GM10248 (cell line): ENCODE measurements at regions not wholly inside any gene's neighbourhood (a gene's known extent, or its start where the extent isn't known, plus 50 kb on each side); places are given as distances from the start of the nearest gene placed in this dataset.

Experiments used
- CTCF ChIA-PET: fragments of 300-600 bp; sonication (Branson Sonifier 250); formaldehyde crosslinking; extraction: SDS; loops from one replicate; lab custom pipeline; 2021; ENCODE audit warnings: antibody characterized with exemption; lab: Yijun Ruan, JAX
- POLR2A ChIA-PET: fragments of 350-650 bp; sonication (Branson Sonifier 250); formaldehyde crosslinking; extraction: SDS; loops from one replicate; lab custom pipeline; 2020; ENCODE audit warnings: antibody characterized with exemption; lab: Yijun Ruan, JAX
- DNase-seq: peaks from one replicate; pipeline ENCODE4 v3.0.0; 2012; ENCODE audit errors: extremely low spot score
- CTCF ChIP-seq: IDR thresholded peaks from 2 replicates; pipeline ENCODE4 v1.5.1; 2012; ENCODE audit warnings: mild to moderate bottlenecking, low read depth; ENCODE audit errors: extremely low read depth, missing control alignments, control extremely low read depth

- no peak for TF ChIP-seq CTCF
- POLR2A ChIA-PET, result no interaction called here
- CTCF ChIA-PET, result interaction anchor here (1.6 kb wide), 1 partner anchor 10 kb away, joined by 12 read pairs; no protein-coding TSS in a partner anchor
- no peak for DNase-seq
Measured at GRCh38 chr11:4197112-4197511, 102.5 kb downstream of the RRM1 start.

- ChIA-PET CTCF (interaction anchor here (1.6 kb wide), 1 partner anchor 8 kb away, joined by 12 read pairs; no protein-coding TSS in a partner anchor), POLR2A (no interaction called here)
- TF ChIP-seq CTCF, result no peak
- DNase-seq, result no peak
Measured at GRCh38 chr11:4195909-4196308, 101.3 kb downstream of the RRM1 start.

GRCh38 chr11:4194889-4195288 lies 100.3 kb downstream of the RRM1 start:
- ChIA-PET CTCF (no interaction called here), POLR2A (no interaction called here)
- no peak for DNase-seq
- TF ChIP-seq CTCF, result no peak

- ChIA-PET POLR2A (no interaction called here), CTCF (interaction anchor here (1.1 to 3.4 kb wide), 4 partner anchors 8 to 352 kb away, joined by 3 to 22 read pairs (median 3); no protein-coding TSS in a partner anchor)
- no peak for TF ChIP-seq CTCF
- no peak for DNase-seq
Measured at GRCh38 chr11:4191031-4191571, 96.5 kb downstream of the RRM1 start.

- CTCF ChIA-PET, result interaction anchor here (1.1 to 3.4 kb wide), 3 partner anchors 12 to 352 kb away, joined by 3 to 22 read pairs (median 3); no protein-coding TSS in a partner anchor
- no peak for TF ChIP-seq CTCF
- POLR2A ChIA-PET, result no interaction called here
- no peak for DNase-seq
Measured at GRCh38 chr11:4190519-4190918, 95.9 kb downstream of the RRM1 start.

- DNase-seq, result no peak
- POLR2A ChIA-PET, result no interaction called here
- no peak for TF ChIP-seq CTCF
- CTCF ChIA-PET, result interaction anchor here (1.2 to 3.4 kb wide), 2 partner anchors 350 to 353 kb away, joined by 3 to 22 read pairs; no protein-coding TSS in a partner anchor
Measured at GRCh38 chr11:4190098-4190497, 95.5 kb downstream of the RRM1 start.
